MM.1S (cell line): ENCODE measurements at regions not wholly inside any gene's neighbourhood (a gene's known extent, or its start where the extent isn't known, plus 50 kb on each side); places are given as distances from the start of the nearest gene placed in this dataset.
"Not testable (repeated sequence)": the region's sequence is repeated elsewhere in the genome, so short reads cannot be mapped to it uniquely, and the experiment has no call there.

Experiments used
- EZH2phosphoT487 ChIP-seq: fragments of 300-600 bp; sonication (generic); IDR thresholded peaks from 2 replicates; pipeline ENCODE4 v1.6.1; 2018; ENCODE audit warnings: antibody characterized with exemption, low read length
- TF ChIP-seq, protein P1 (sequence below): fragments of 300-600 bp; sonication (generic); IDR thresholded peaks from 2 replicates; pipeline ENCODE4 v1.5.1; 2016; ENCODE audit warnings: antibody characterized with exemption, low read length, mixed read lengths

GRCh38 chr1:196145151-196145550 is 463.1 kb downstream of the KCNT2 start:
- TF ChIP-seq, protein P1, sequence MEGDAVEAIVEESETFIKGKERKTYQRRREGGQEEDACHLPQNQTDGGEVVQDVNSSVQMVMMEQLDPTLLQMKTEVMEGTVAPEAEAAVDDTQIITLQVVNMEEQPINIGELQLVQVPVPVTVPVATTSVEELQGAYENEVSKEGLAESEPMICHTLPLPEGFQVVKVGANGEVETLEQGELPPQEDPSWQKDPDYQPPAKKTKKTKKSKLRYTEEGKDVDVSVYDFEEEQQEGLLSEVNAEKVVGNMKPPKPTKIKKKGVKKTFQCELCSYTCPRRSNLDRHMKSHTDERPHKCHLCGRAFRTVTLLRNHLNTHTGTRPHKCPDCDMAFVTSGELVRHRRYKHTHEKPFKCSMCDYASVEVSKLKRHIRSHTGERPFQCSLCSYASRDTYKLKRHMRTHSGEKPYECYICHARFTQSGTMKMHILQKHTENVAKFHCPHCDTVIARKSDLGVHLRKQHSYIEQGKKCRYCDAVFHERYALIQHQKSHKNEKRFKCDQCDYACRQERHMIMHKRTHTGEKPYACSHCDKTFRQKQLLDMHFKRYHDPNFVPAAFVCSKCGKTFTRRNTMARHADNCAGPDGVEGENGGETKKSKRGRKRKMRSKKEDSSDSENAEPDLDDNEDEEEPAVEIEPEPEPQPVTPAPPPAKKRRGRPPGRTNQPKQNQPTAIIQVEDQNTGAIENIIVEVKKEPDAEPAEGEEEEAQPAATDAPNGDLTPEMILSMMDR, result not testable (repeated sequence)
- not testable (repeated sequence) for TF ChIP-seq EZH2phosphoT487
